Adrenal gland (tissue), 5 donors: ENCODE measurements at regions not wholly inside any gene's neighbourhood (a gene's known extent, or its start where the extent isn't known, plus 50 kb on each side); places are given as distances from the start of the nearest gene placed in this dataset.

Experiments
- POLR2A ChIP-seq, 2 donors: fragments of 450-650 bp; IDR thresholded peaks; one replicate each; pipeline ENCODE4 v1.6.1; 2017; ENCODE audit warnings: antibody characterized with exemption in 2 of 2, mild to moderate bottlenecking in 2 of 2, moderate library complexity in 1 of 2
- TF ChIP-seq, protein P1 (sequence below), 6 experiments: fragments of 450-650 bp in 4 of 6; fragments of 200-600 bp in 2 of 6; sonication (generic) in 1 of 6; IDR thresholded peaks; 1 replicate in 5 of 6; 2 replicates in 1 of 6; pipeline versions ENCODE4 v1.5.1 to v1.8.0; 2016 to 2021; ENCODE audit warnings: antibody characterized with exemption in 6 of 6, mild to moderate bottlenecking in 2 of 6, moderate library complexity in 1 of 6
- donor health status: DM: no; HTN: no; CAD: no.

GRCh38 chr1:117754061-117754969, 148.5 kb downstream of the TENT5C start:
- no peak for TF ChIP-seq POLR2A (IDR thresholded peaks at IDR 0.05)
- TF ChIP-seq, protein P1, sequence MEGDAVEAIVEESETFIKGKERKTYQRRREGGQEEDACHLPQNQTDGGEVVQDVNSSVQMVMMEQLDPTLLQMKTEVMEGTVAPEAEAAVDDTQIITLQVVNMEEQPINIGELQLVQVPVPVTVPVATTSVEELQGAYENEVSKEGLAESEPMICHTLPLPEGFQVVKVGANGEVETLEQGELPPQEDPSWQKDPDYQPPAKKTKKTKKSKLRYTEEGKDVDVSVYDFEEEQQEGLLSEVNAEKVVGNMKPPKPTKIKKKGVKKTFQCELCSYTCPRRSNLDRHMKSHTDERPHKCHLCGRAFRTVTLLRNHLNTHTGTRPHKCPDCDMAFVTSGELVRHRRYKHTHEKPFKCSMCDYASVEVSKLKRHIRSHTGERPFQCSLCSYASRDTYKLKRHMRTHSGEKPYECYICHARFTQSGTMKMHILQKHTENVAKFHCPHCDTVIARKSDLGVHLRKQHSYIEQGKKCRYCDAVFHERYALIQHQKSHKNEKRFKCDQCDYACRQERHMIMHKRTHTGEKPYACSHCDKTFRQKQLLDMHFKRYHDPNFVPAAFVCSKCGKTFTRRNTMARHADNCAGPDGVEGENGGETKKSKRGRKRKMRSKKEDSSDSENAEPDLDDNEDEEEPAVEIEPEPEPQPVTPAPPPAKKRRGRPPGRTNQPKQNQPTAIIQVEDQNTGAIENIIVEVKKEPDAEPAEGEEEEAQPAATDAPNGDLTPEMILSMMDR (IDR thresholded peaks at IDR 0.05) = peak; percentile 64 to 80 (median 78)
